ENCODE measurements at regions not wholly inside any gene's neighbourhood (a gene's known extent, or its start where the extent isn't known, plus 50 kb on each side); places are given as distances from the start of the nearest gene placed in this dataset.

DNA sequence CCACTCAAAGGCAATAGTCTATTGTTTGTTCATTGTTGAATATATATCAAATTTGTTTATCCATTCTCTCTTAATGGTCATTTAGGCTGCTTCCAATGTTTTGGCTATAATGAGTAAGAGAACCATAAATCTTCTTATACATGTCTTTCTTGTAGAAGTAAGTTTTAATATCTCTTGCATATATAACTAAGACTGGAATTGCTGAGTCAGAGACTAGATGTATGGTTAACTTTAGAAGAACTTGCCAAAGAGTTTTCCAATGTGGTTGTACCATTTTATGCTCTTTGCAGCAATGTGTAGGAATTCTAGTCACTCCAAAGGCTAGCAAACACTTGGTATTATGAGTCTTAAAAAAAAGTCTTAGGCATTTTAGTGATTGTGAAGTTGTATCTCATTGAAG is 610.0 kb upstream of the GCFC2 start:
- Histone ChIP-seq H4K20me1 (ENCODE audit: insufficient read depth, low read length) (no peaks in the 10 kb centered on the region), H3K9ac (ENCODE audit: low read length) (no peak overlapping the region), H3K27me3 (replicated peaks; ENCODE audit: insufficient read depth, low read length) (no peaks in the 10 kb centered on the region), H3K9me2 (replicated peaks; ENCODE audit: insufficient read depth, low read length) (no peaks in the 10 kb centered on the region), H3K4me2 (ENCODE audit: low read depth, low read length) (no peak overlapping the region), H3F3A (ENCODE audit: insufficient read depth, low read length) (no peaks in the 10 kb centered on the region), H3K4me3 (ENCODE audit: low read length) (no peak overlapping the region), H3K27ac (ENCODE audit: low read length) (no peak overlapping the region), H3K36me3 (replicated peaks; ENCODE audit: insufficient read depth, low read length) (no peaks in the 10 kb centered on the region), H3K4me1 (ENCODE audit: low read length) (no peaks in the 10 kb centered on the region), H3K9me3 (replicated peaks; ENCODE audit: insufficient read depth, low read length) (no peaks in the 10 kb centered on the region), H2AFZ (ENCODE audit: low read length) (no peak overlapping the region), H3K79me2 (ENCODE audit: low read length) (no peaks in the 10 kb centered on the region)
- TF ChIP-seq EZH2 (optimal IDR thresholded peaks at IDR 0.05; ENCODE audit: low read depth, low read length) (no peak), EZH2phosphoT487 (IDR thresholded peaks at IDR 0.05; ENCODE audit: low read length) (no peak)
- TF ChIP-seq, protein P1, sequence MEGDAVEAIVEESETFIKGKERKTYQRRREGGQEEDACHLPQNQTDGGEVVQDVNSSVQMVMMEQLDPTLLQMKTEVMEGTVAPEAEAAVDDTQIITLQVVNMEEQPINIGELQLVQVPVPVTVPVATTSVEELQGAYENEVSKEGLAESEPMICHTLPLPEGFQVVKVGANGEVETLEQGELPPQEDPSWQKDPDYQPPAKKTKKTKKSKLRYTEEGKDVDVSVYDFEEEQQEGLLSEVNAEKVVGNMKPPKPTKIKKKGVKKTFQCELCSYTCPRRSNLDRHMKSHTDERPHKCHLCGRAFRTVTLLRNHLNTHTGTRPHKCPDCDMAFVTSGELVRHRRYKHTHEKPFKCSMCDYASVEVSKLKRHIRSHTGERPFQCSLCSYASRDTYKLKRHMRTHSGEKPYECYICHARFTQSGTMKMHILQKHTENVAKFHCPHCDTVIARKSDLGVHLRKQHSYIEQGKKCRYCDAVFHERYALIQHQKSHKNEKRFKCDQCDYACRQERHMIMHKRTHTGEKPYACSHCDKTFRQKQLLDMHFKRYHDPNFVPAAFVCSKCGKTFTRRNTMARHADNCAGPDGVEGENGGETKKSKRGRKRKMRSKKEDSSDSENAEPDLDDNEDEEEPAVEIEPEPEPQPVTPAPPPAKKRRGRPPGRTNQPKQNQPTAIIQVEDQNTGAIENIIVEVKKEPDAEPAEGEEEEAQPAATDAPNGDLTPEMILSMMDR (IDR thresholded peaks at IDR 0.05; ENCODE audit: low read length) = no peak
- DNase-seq = no peak

DNA sequence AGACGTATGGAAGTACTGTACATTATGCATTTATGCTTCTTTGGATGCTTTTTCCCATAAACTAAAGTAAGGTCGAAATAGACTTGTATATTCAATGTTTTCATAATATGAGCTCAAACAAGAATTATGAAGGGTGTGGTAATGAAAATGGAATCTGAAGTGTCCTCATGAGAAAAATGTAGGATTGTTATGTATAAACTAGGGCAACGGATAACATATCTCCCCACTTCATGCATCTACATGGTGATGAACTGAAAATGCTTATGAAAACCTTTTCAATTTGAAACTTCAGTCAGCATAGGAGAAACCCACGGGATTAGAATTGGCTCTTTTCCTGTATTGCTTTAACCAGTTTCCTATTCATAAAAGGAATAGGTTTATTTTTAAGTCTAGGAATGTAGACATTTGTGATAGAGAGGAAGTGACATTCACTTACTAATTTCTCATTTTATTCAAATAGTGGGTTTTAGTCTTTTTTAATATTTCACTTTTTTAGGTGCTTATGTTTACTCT is 608.2 kb upstream of the GCFC2 start:
- H3K36me3 ChIP-seq (replicated peaks; ENCODE audit: insufficient read depth, low read length) = no peaks in the 10 kb centered on the region
- no peaks in the 10 kb centered on the region for H3K9me3 ChIP-seq (replicated peaks; ENCODE audit: insufficient read depth, low read length)
- no peaks in the 10 kb centered on the region for H3F3A ChIP-seq (ENCODE audit: insufficient read depth, low read length)
- H4K20me1 ChIP-seq (ENCODE audit: insufficient read depth, low read length) = no peaks in the 10 kb centered on the region
- TF ChIP-seq, protein P1 (IDR thresholded peaks at IDR 0.05; ENCODE audit: low read length) = no peak
- no peak for TF ChIP-seq EZH2phosphoT487 (IDR thresholded peaks at IDR 0.05; ENCODE audit: low read length)
- no peak for TF ChIP-seq EZH2 (optimal IDR thresholded peaks at IDR 0.05; ENCODE audit: low read depth, low read length)
- H3K9me2 ChIP-seq (replicated peaks; ENCODE audit: insufficient read depth, low read length) = no peaks in the 10 kb centered on the region
- H3K79me2 ChIP-seq (ENCODE audit: low read length) = no peaks in the 10 kb centered on the region
- H3K4me1 ChIP-seq (ENCODE audit: low read length) = no peaks in the 10 kb centered on the region
- no peaks in the 10 kb centered on the region for H3K27me3 ChIP-seq (replicated peaks; ENCODE audit: insufficient read depth, low read length)
- DNase-seq = no peak
- H3K4me2 ChIP-seq (ENCODE audit: low read depth, low read length) = no peak overlapping the region
- no peak overlapping the region for H3K27ac ChIP-seq (ENCODE audit: low read length)
- no peak overlapping the region for H2AFZ ChIP-seq (ENCODE audit: low read length)
- no peak overlapping the region for H3K9ac ChIP-seq (ENCODE audit: low read length)
- H3K4me3 ChIP-seq (ENCODE audit: low read length) = no peak overlapping the region

DNA sequence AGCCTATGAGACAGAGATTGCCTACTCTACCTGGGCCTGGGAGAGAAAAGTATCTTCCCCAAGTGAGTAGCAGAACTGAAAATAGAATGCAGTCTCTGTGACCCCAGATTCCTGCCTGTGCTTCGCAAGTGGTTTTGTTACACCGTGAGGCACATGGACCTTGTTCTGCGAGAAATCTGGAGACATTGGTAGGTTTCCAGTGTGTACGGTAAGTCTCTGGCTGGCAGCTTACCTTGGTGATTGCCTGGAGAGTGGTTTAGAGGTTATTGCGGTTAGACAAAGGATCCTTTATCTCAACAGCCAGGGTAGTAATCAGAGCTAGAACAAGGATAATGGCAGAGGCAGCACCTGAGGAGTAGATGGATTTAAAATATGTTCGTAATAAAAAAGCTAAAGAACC is 606.0 kb upstream of the GCFC2 start:
- no peaks in the 10 kb centered on the region for H3K9me2 ChIP-seq (replicated peaks; ENCODE audit: insufficient read depth, low read length)
- no peaks in the 10 kb centered on the region for H3K9me3 ChIP-seq (replicated peaks; ENCODE audit: insufficient read depth, low read length)
- no peaks in the 10 kb centered on the region for H3K27me3 ChIP-seq (replicated peaks; ENCODE audit: insufficient read depth, low read length)
- H3K79me2 ChIP-seq (ENCODE audit: low read length) = no peaks in the 10 kb centered on the region
- H4K20me1 ChIP-seq (ENCODE audit: insufficient read depth, low read length) = no peaks in the 10 kb centered on the region
- no peak overlapping the region for H3K4me2 ChIP-seq (ENCODE audit: low read depth, low read length)
- H3K36me3 ChIP-seq (replicated peaks; ENCODE audit: insufficient read depth, low read length) = no peaks in the 10 kb centered on the region
- H3K4me1 ChIP-seq (ENCODE audit: low read length) = no peaks in the 10 kb centered on the region
- no peaks in the 10 kb centered on the region for H3F3A ChIP-seq (ENCODE audit: insufficient read depth, low read length)
- H2AFZ ChIP-seq (ENCODE audit: low read length) = no peak overlapping the region
- DNase-seq = no peak
- H3K4me3 ChIP-seq (ENCODE audit: low read length) = no peak overlapping the region
- no peak overlapping the region for H3K9ac ChIP-seq (ENCODE audit: low read length)
- TF ChIP-seq EZH2 (optimal IDR thresholded peaks at IDR 0.05; ENCODE audit: low read depth, low read length) = no peak
- TF ChIP-seq EZH2phosphoT487 (IDR thresholded peaks at IDR 0.05; ENCODE audit: low read length) = no peak
- TF ChIP-seq, protein P1 (IDR thresholded peaks at IDR 0.05; ENCODE audit: low read length) = no peak
- H3K27ac ChIP-seq (ENCODE audit: low read length) = no peak overlapping the region
